Psoas muscle (tissue), 7 donors: ENCODE measurements at regions not wholly inside any gene's neighbourhood (a gene's known extent, or its start where the extent isn't known, plus 50 kb on each side); places are given as distances from the start of the nearest gene placed in this dataset.
"Not testable (repeated sequence)": the region's sequence is repeated elsewhere in the genome, so short reads cannot be mapped to it uniquely, and the experiment has no call there.

Experiments
- ATAC-seq, 4 donors: fragments of 200-7000 bp; cut with Tn5 transposase; one replicate each; pipeline ENCODE4 v1.9.1; 2020; ENCODE audit warnings: moderate library complexity in 3 of 4, mild to moderate bottlenecking in 2 of 4
- DNase-seq, 2 donors: peaks; one replicate each; pipeline ENCODE4 v3.0.0-alpha.2; 2020
- H3K27ac ChIP-seq: fragments of 200-600 bp; one replicate; pipeline ENCODE4 v1.8.0; 2022
- H3K27me3 ChIP-seq, 3 donors: fragments of 200-600 bp in 1 of 3; one replicate each; pipeline versions ENCODE4 v1.6.1 to v1.8.0; 2013 to 2022; ENCODE audit warnings: low read length in 2 of 3, mild to moderate bottlenecking in 2 of 3, moderate library complexity in 1 of 3; ENCODE audit not compliant: insufficient read depth in 3 of 3
- H3K36me3 ChIP-seq, 2 donors: fragments of 200-600 bp in 1 of 2; one replicate each; pipeline versions ENCODE4 v1.6.1 to v1.8.0; 2013 to 2022; ENCODE audit warnings: low read depth in 1 of 2, mild to moderate bottlenecking in 1 of 2, moderate library complexity in 1 of 2; ENCODE audit not compliant: insufficient read depth in 1 of 2
- H3K4me1 ChIP-seq: fragments of 200-600 bp; one replicate; pipeline ENCODE4 v1.8.0; 2022
- H3K4me3 ChIP-seq: fragments of 200-600 bp; one replicate; pipeline ENCODE4 v1.8.0; 2022; ENCODE audit warnings: mild to moderate bottlenecking
- H3K9me3 ChIP-seq: fragments of 200-600 bp; one replicate; pipeline ENCODE4 v1.8.0; 2022
- CTCF ChIP-seq: fragments of 200-600 bp; IDR thresholded peaks from one replicate; pipeline ENCODE4 v1.8.0; 2022; ENCODE audit warnings: antibody characterized with exemption
- WGBS, 3 donors: extraction: QIAGEN DNeasy Blood & Tissue Kit; methylation state at CpG; one replicate each; pipeline versions ENCODE4 v1.1.6 to v1.1.7; 2013; 5-methylcytosine and 5-hydroxymethylcytosine counted together
- intact Hi-C, 2 donors: fragments of 100-400 bp; cut with DNase I; formaldehyde crosslinking; loops; one replicate each; pipeline versions ENCODE4 v1.11.0 to v1.14.2; 2022
- donor health status: healthy with polysubstance abuse.
- donor health status: DM: no; HTN: no; CAD: no; lungs with moderate emphysema.
- donor health status: Bipolar disorder and iron deficiency.
- donor health status: healthy.
- donor health status: DM: yes; HTN: yes; CAD: no.
- donor health status: DM: no; HTN: no; CAD: no.
- donor health status: DM: yes; HTN: yes; CAD: no.

- Histone ChIP-seq H3K4me3 (no peak overlapping the region), H3K27ac (no peak overlapping the region), H3K4me1 (no peaks in the 10 kb centered on the region), H3K9me3 (no peaks in the 10 kb centered on the region), H3K27me3 (no peaks in the 10 kb centered on the region), H3K36me3 (no peaks in the 10 kb centered on the region)
- DNase-seq (no peak), ATAC-seq (no peak)
- intact Hi-C loops = no loop called here
- no peak for TF ChIP-seq CTCF
- 56 to 75% (median 63%) methylated on average over 6 of the region's 6 CpGs for WGBS, 3 donors
These were observed 280.1 kb upstream of the MBL2 start for GRCh38 chr10:53052521-53053164.

DNA sequence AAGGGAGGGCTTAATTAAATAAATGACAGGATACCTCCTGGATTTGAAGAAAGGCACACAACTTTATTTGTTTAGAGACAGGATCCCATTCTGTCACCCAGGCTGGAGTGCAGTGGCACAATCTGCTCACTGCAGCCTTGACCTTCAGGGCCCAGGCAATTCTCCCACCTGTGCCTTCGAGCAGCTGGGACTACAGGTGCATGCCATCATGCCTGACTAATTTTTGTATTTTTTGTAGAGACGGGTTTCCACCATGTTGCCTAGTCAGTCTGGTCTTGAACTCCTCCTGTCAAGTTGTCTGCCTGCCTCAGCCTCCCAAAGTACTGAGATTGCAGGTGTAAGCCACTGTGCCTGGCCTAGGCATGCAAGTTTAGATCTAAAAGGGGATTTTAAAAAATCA lies 272.7 kb upstream of the MBL2 start:
- no peak for TF ChIP-seq CTCF
- ATAC-seq (no peak), DNase-seq (no peak)
- H3K4me3 ChIP-seq = no peak overlapping the region
- H3K36me3 ChIP-seq = no peaks in the 10 kb centered on the region
- WGBS, 3 donors = 44 to 63% (median 58%) methylated on average over 2 of the region's 2 CpGs
- no peak overlapping the region for H3K27ac ChIP-seq
- intact Hi-C loops = no loop called here
- H3K4me1 ChIP-seq = no peaks in the 10 kb centered on the region
- no peaks in the 10 kb centered on the region for H3K9me3 ChIP-seq
- H3K27me3 ChIP-seq = no peaks in the 10 kb centered on the region

DNA sequence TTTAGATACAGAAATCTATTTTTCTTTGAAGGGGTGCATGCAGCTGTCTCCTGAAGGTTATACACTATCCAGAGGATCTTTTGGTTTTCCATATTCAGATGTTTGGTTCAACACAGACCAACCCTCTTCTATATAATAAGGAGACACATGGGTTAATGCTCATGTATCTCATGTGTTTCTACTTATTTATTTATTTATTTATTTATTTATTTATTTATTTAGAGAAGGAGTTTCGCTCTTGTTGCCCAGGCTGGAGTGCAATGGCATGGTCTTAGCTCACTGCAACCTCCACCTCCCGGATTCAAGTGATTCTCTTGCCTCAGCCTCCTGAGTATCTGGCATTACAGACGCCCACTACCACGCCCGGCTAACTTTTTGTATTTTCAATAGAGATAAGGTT lies 263.2 kb upstream of the MBL2 start:
- H3K27ac ChIP-seq, H3K4me1 ChIP-seq, DNase-seq, intact Hi-C loops, H3K36me3 ChIP-seq, H3K9me3 ChIP-seq, H3K4me3 ChIP-seq, H3K27me3 ChIP-seq, ATAC-seq: not testable (repeated sequence)
- 83 to 90% (median 88%) methylated on average over 5 of the region's 5 CpGs for WGBS, 3 donors

- no peak overlapping the region for H3K27ac ChIP-seq
- WGBS, 3 donors = 40 to 57% (median 40%) methylated on average over 2 of the region's 2 CpGs
- DNase-seq (no peak), ATAC-seq (no peak)
- no peaks in the 10 kb centered on the region for H3K27me3 ChIP-seq
- no peak overlapping the region for H3K4me3 ChIP-seq
- no peaks in the 10 kb centered on the region for H3K36me3 ChIP-seq
- H3K9me3 ChIP-seq = no peaks in the 10 kb centered on the region
- no peaks in the 10 kb centered on the region for H3K4me1 ChIP-seq
- TF ChIP-seq CTCF = no peak
- intact Hi-C loops = no loop called here
These were observed 260.8 kb upstream of the MBL2 start for GRCh38 chr10:53033396-53033795.

- WGBS, 3 donors = 18 to 25% (median 20%) methylated on average over 8 of the region's 8 CpGs
- peak in 1 of 2 donors; percentile 16 for DNase-seq
These were observed 257.6 kb upstream of the MBL2 start for GRCh38 chr10:53029872-53030849.

More at GRCh38 chr10:53029872-53030849, 257.6 kb upstream of the MBL2 start:
- intact Hi-C loops, H3K36me3 ChIP-seq, H3K4me3 ChIP-seq, H3K27ac ChIP-seq, H3K9me3 ChIP-seq, ATAC-seq, H3K4me1 ChIP-seq, H3K27me3 ChIP-seq: not testable (repeated sequence)
